H9 (cell line): ENCODE measurements at regions not wholly inside any gene's neighbourhood (a gene's known extent, or its start where the extent isn't known, plus 50 kb on each side); places are given as distances from the start of the nearest gene placed in this dataset.

Source experiments
- DNase-seq: peaks from one replicate; pipeline ENCODE4 v3.0.0-alpha.2; 2017
- H2AFZ ChIP-seq: one replicate; pipeline ENCODE4 v1.6.1; 2013; ENCODE audit warnings: mild to moderate bottlenecking, low read length, control low read depth, moderate library complexity
- H2AK5ac ChIP-seq: 2 replicates; pipeline ENCODE4 v1.6.1; 2013; ENCODE audit warnings: low read length, control low read depth, mixed read lengths; ENCODE audit not compliant: insufficient read length
- H2BK120ac ChIP-seq: one replicate; pipeline ENCODE4 v1.6.1; 2013; ENCODE audit warnings: low read depth, mild to moderate bottlenecking, low read length, control low read depth, inconsistent platforms; ENCODE audit not compliant: poor library complexity, severe bottlenecking
- H2BK12ac ChIP-seq: 2 replicates; pipeline ENCODE4 v1.6.1; 2013; ENCODE audit warnings: low read length, control low read depth, mixed read lengths, low read depth; ENCODE audit not compliant: insufficient read length
- H2BK15ac ChIP-seq: 2 replicates; pipeline ENCODE4 v1.6.1; 2013; ENCODE audit warnings: low read depth, low read length, control low read depth
- H2BK20ac ChIP-seq: one replicate; pipeline ENCODE4 v1.6.1; 2013; ENCODE audit warnings: low read depth, mild to moderate bottlenecking, low read length, control low read depth, inconsistent platforms; ENCODE audit not compliant: poor library complexity, severe bottlenecking
- H2BK5ac ChIP-seq: 2 replicates; pipeline ENCODE4 v1.6.1; 2013; ENCODE audit warnings: low read length, control low read depth, mixed read lengths; ENCODE audit not compliant: insufficient read length
- H3K14ac ChIP-seq: 2 replicates; pipeline ENCODE4 v1.6.1; 2013; ENCODE audit warnings: low read length, control low read depth; ENCODE audit not compliant: insufficient read depth
- H3K18ac ChIP-seq: 2 replicates; pipeline ENCODE4 v1.6.1; 2013; ENCODE audit warnings: low read depth, mild to moderate bottlenecking, mixed read lengths, low read length, control low read depth; ENCODE audit not compliant: insufficient read length
- H3K23ac ChIP-seq: 2 replicates; pipeline ENCODE4 v1.6.1; 2013; ENCODE audit warnings: low read length, control low read depth, mixed read lengths, low read depth; ENCODE audit not compliant: insufficient read length
- H3K23me2 ChIP-seq: 2 replicates; pipeline ENCODE4 v1.6.1; 2013; ENCODE audit warnings: low read depth, mild to moderate bottlenecking, mixed read lengths, low read length, control low read depth; ENCODE audit not compliant: insufficient read length, poor library complexity, severe bottlenecking
- H3K27ac ChIP-seq: 2 replicates; pipeline ENCODE4 v1.5.1; 2013; ENCODE audit warnings: low read length, control low read depth, mixed read lengths, low read depth; ENCODE audit not compliant: insufficient read length
- H3K27me3 ChIP-seq: 2 replicates; pipeline ENCODE4 v1.6.1; 2013; ENCODE audit warnings: low read length, control low read depth, inconsistent platforms; ENCODE audit not compliant: insufficient read depth
- H3K4ac ChIP-seq: 2 replicates; pipeline ENCODE4 v1.6.1; 2013; ENCODE audit warnings: low read depth, mild to moderate bottlenecking, control low read depth, inconsistent platforms, low read length, moderate library complexity
- H3K4me1 ChIP-seq: 2 replicates; pipeline ENCODE4 v1.6.1; 2013; ENCODE audit warnings: low read length, control low read depth, inconsistent platforms; ENCODE audit not compliant: insufficient read depth
- H3K4me2 ChIP-seq: 2 replicates; pipeline ENCODE4 v1.6.1; 2013; ENCODE audit warnings: low read length, control low read depth, mixed read lengths; ENCODE audit not compliant: insufficient read length, insufficient read depth
- H3K56ac ChIP-seq: 2 replicates; pipeline ENCODE4 v1.6.1; 2013; ENCODE audit warnings: low read depth, mild to moderate bottlenecking, mixed read lengths, low read length, control low read depth; ENCODE audit not compliant: insufficient read length
- H3K79me1 ChIP-seq: 2 replicates; pipeline ENCODE4 v1.6.1; 2013; ENCODE audit warnings: low read depth, mild to moderate bottlenecking, moderate library complexity, low read length, control low read depth, inconsistent platforms; ENCODE audit not compliant: insufficient read depth, poor library complexity, severe bottlenecking
- H3K79me2 ChIP-seq: 2 replicates; pipeline ENCODE4 v1.6.1; 2013; ENCODE audit warnings: low read length, control low read depth, inconsistent platforms; ENCODE audit not compliant: insufficient read depth
- H3K9ac ChIP-seq: 2 replicates; pipeline ENCODE4 v1.6.1; 2013; ENCODE audit warnings: low read length, control low read depth, mixed read lengths; ENCODE audit not compliant: insufficient read length; ENCODE audit errors: extremely low read depth
- H3K9me3 ChIP-seq: one replicate; pipeline ENCODE4 v1.6.1; 2013; ENCODE audit warnings: low read depth, low read length, inconsistent platforms; ENCODE audit not compliant: control insufficient read depth
- H3T11ph ChIP-seq: one replicate; pipeline ENCODE4 v1.6.1; 2013; ENCODE audit warnings: mild to moderate bottlenecking, low read length, control low read depth, inconsistent platforms
- H4K20me1 ChIP-seq: one replicate; pipeline ENCODE4 v1.6.1; 2013; ENCODE audit not compliant: control insufficient read depth, insufficient read length, insufficient read depth
- H4K5ac ChIP-seq: 2 replicates; pipeline ENCODE4 v1.6.1; 2013; ENCODE audit warnings: low read depth, mild to moderate bottlenecking, mixed read lengths, low read length, control low read depth; ENCODE audit not compliant: insufficient read length
- H4K8ac ChIP-seq: replicated peaks from 2 replicates; pipeline ENCODE4 v1.6.1; 2013; ENCODE audit warnings: low read length, control low read depth, mixed read lengths, low read depth; ENCODE audit not compliant: insufficient read length
- H4K91ac ChIP-seq: 2 replicates; pipeline ENCODE4 v1.6.1; 2013; ENCODE audit warnings: low read depth, mild to moderate bottlenecking, moderate library complexity, mixed read lengths, low read length, control low read depth; ENCODE audit not compliant: insufficient read length
- H3K27ac Mint-ChIP-seq, 3 experiments: 2 replicates in 2 of 3; 3 replicates in 1 of 3; pipeline ENCODE4 v1.8.0; 2020 to 2021; ENCODE audit warnings: mixed read lengths in 3 of 3, mild to moderate bottlenecking in 1 of 3, moderate library complexity in 1 of 3
- H3K27me3 Mint-ChIP-seq: 2 replicates; pipeline ENCODE4 v1.8.0; 2021; ENCODE audit warnings: low read depth, mild to moderate bottlenecking, moderate library complexity, mixed read lengths
- H3K36me3 Mint-ChIP-seq, 3 experiments: 2 replicates in 2 of 3; 3 replicates in 1 of 3; pipeline ENCODE4 v1.8.0; 2020 to 2021; ENCODE audit warnings: low read depth in 3 of 3, mixed read lengths in 3 of 3; ENCODE audit not compliant: insufficient read depth in 1 of 3
- H3K4me1 Mint-ChIP-seq, 2 experiments: 2 replicates each; pipeline ENCODE4 v1.8.0; 2020; ENCODE audit warnings: mixed read lengths in 2 of 2
- H3K4me3 Mint-ChIP-seq, 2 experiments: 2 replicates in 1 of 2; 3 replicates in 1 of 2; pipeline ENCODE4 v1.8.0; 2020 to 2021; ENCODE audit warnings: mild to moderate bottlenecking in 2 of 2, mixed read lengths in 2 of 2, moderate library complexity in 1 of 2
- H3K9me3 Mint-ChIP-seq, 2 experiments: 2 replicates in 1 of 2; 3 replicates in 1 of 2; pipeline ENCODE4 v1.8.0; 2020; ENCODE audit warnings: mild to moderate bottlenecking in 2 of 2, mixed read lengths in 2 of 2, moderate library complexity in 1 of 2
- CTCF ChIP-seq: fragments of 200-600 bp; sonication (generic); conservative IDR thresholded peaks from 3 replicates; pipeline ENCODE4 v1.8.0; 2021; ENCODE audit warnings: antibody characterized with exemption, mild to moderate bottlenecking
- WGBS: extraction: QIAGEN DNeasy Blood & Tissue Kit; methylation state at CpG from one replicate; pipeline ENCODE4 v1.1.7; 2013; ENCODE audit warnings: missing lambda C conversion rate, low lambda C conversion rate, mixed read lengths; ENCODE audit not compliant: insufficient read length; ENCODE audit errors: extremely low coverage; 5-methylcytosine and 5-hydroxymethylcytosine counted together

- no CpG with 5 or more reads among the region's 7 CpGs for WGBS
- H3K56ac ChIP-seq = no peak overlapping the region
- no peaks in the 10 kb centered on the region for H3K79me2 ChIP-seq
- no peak overlapping the region for H4K5ac ChIP-seq
- no peak overlapping the region for H2AFZ ChIP-seq
- no peak overlapping the region for H3K4ac ChIP-seq
- no peak overlapping the region for H3K4me3 Mint-ChIP-seq
- H3K27ac Mint-ChIP-seq = no peak overlapping the region
- H2AK5ac ChIP-seq = no peak overlapping the region
- no peak for DNase-seq
- peaks cover 4 to 17% (median 5%) of the 10 kb centered on the region in 3 experiments; a peak in 5 of 7 replicates for H3K36me3 Mint-ChIP-seq
- H3K23me2 ChIP-seq = no peaks in the 10 kb centered on the region
- peaks cover 8 to 17% of the 10 kb centered on the region in 2 experiments; a peak in 4 of 5 replicates for H3K9me3 Mint-ChIP-seq
- no peak overlapping the region for H3K27ac ChIP-seq
- no peak overlapping the region for H2BK120ac ChIP-seq
- no peak overlapping the region for H3K14ac ChIP-seq
- H3K4me2 ChIP-seq = no peak overlapping the region
- H3K4me1 Mint-ChIP-seq = no peaks in the 10 kb centered on the region
- no peaks in the 10 kb centered on the region for H3K27me3 ChIP-seq
- H2BK5ac ChIP-seq = no peak overlapping the region
- H3K27me3 Mint-ChIP-seq = no peaks in the 10 kb centered on the region
- no peak overlapping the region for H3T11ph ChIP-seq
- H3K79me1 ChIP-seq = no peaks in the 10 kb centered on the region
- no peaks in the 10 kb centered on the region for H3K4me1 ChIP-seq
- H4K8ac ChIP-seq = no peak overlapping the region
- no peak overlapping the region for H3K18ac ChIP-seq
- no peak overlapping the region for H3K23ac ChIP-seq
- no peak overlapping the region for H4K91ac ChIP-seq
- H3K9ac ChIP-seq = no peak overlapping the region
- TF ChIP-seq CTCF = peak; percentile 31; the same call in 1 of the 3 replicates
- H2BK20ac ChIP-seq = no peak overlapping the region
- no peak overlapping the region for H2BK12ac ChIP-seq
- H3K9me3 ChIP-seq = no peaks in the 10 kb centered on the region
- H4K20me1 ChIP-seq = no peaks in the 10 kb centered on the region
- H2BK15ac ChIP-seq = no peak overlapping the region
Measured at GRCh38 chr5:68722357-68722756, 371.5 kb upstream of the SLC30A5 start.
